ENCODE measurements at regions not wholly inside any gene's neighbourhood (a gene's known extent, or its start where the extent isn't known, plus 50 kb on each side); places are given as distances from the start of the nearest gene placed in this dataset.

- POLR2A ChIA-PET = no interaction called here
- FAIRE-seq = no peak
- intact Hi-C loops (cut with micrococcal nuclease) = no loop called here
These were observed 330.4 kb upstream of the SLC14A2 start for GRCh38 chr18:45284851-45285250.

More at GRCh38 chr18:45284851-45285250, 330.4 kb upstream of the SLC14A2 start:
- H3K9me3 ChIP-seq (replicated peaks; ENCODE audit: control insufficient read depth, insufficient read depth, low read length) = no peaks in the 10 kb centered on the region
- no peak overlapping the region for H3K4me3 ChIP-seq (replicated peaks in 1 of 3; ENCODE audit: insufficient read depth in 1 of 3, low read depth in 1 of 3, low read length in 3 of 3)
- no peak overlapping the region for H3K4me2 ChIP-seq (ENCODE audit: insufficient read depth, low read length)
- dilution Hi-C loops (cut with MboI; ENCODE audit: extremely low pct_ligation_motif_present, low sequenced_read_pairs) = no loop called here
- TF ChIP-seq POLR2AphosphoS5 (IDR thresholded peaks at IDR 0.05; ENCODE audit: insufficient read depth, low read depth, low read length) = no peak
- no peak for TF ChIP-seq GATA2 (IDR thresholded peaks at IDR 0.05; ENCODE audit: insufficient read depth, insufficient read length, low read depth, low read length)
- TF ChIP-seq MAX (IDR thresholded peaks at IDR 0.05; ENCODE audit: insufficient read depth, insufficient read length) = no peak
- no peak for TF ChIP-seq MYC (IDR thresholded peaks at IDR 0.05; ENCODE audit: low read depth, low read length)
- TF ChIP-seq FOS (IDR thresholded peaks at IDR 0.05; ENCODE audit: borderline replicate concordance, insufficient read depth, low read length) = no peak
- TF ChIP-seq JUN (IDR thresholded peaks at IDR 0.05; ENCODE audit: borderline replicate concordance, insufficient read depth, insufficient read length, low read depth) = no peak
- no peak for TF ChIP-seq EZH2 (IDR thresholded peaks at IDR 0.05; ENCODE audit: borderline replicate concordance, low read depth, low read length, severe bottlenecking)
- no peak for TF ChIP-seq POLR2A (IDR thresholded peaks at IDR 0.05; ENCODE audit: low read depth, low read length)
- no peak for TF ChIP-seq CTCF (IDR thresholded peaks at IDR 0.05; ENCODE audit: extremely low read depth in 1 of 2, insufficient read depth in 1 of 2, low read depth in 1 of 2, low read length in 2 of 2)
- no peaks in the 10 kb centered on the region for H4K20me1 ChIP-seq (replicated peaks; ENCODE audit: control insufficient read depth, extremely low read depth, insufficient read depth, low read length)
- H3K27ac ChIP-seq (ENCODE audit: insufficient read depth, low read depth, low read length) = no peak overlapping the region
- no peaks in the 10 kb centered on the region for H3K4me1 ChIP-seq (ENCODE audit: control insufficient read depth, extremely low read depth, insufficient read depth, low read length)
- no peak overlapping the region for H2AFZ ChIP-seq (ENCODE audit: low read depth, low read length)
- no peaks in the 10 kb centered on the region for H3K36me3 ChIP-seq (ENCODE audit: control insufficient read depth in 2 of 2, extremely low read depth in 1 of 2, insufficient read depth in 2 of 2, low read length in 2 of 2)
- H3K9ac ChIP-seq (replicated peaks; ENCODE audit: extremely low read depth, insufficient read depth, low read length) = no peak overlapping the region
- H3K27me3 ChIP-seq (ENCODE audit: control insufficient read depth in 2 of 2, insufficient read depth in 2 of 2, low read length in 2 of 2) = no peaks in the 10 kb centered on the region
- BruUV-seq (replicated peaks) = no TSS peak
- CTCF ChIA-PET = no interaction called here
- DNase-seq (ENCODE audit: low read depth, low spot score) = no peak
- no peaks in the 10 kb centered on the region for H3K79me2 ChIP-seq (ENCODE audit: control insufficient read depth, insufficient read depth, low read length)
- H3K9me1 ChIP-seq (replicated peaks; ENCODE audit: control insufficient read depth, extremely low read depth, insufficient read depth, low read length) = no peaks in the 10 kb centered on the region

All from endothelial cell of umbilical vein (primary cell).